ENCODE measurements at regions not wholly inside any gene's neighbourhood (a gene's known extent, or its start where the extent isn't known, plus 50 kb on each side); places are given as distances from the start of the nearest gene placed in this dataset.

DNA sequence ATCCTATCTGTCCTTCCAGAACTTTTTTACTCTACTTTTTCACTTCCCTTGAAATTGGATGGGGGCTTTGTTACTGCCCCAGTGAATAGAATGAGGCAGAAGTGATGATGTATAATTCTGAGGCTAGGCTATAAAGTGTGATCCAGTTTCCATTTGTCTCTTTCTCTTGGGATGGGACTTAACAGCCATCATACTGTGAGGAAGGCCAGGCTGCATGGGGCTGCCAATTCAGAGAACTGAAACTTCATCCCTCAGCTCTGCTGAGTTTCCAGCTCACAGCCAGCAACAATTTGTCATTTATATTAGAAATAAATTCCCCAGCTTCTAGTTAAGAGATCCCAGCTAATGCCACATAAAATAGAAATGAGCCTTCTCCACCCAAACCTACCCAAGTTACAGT is 504.0 kb upstream of the TGFBR2 start:
- no peak overlapping the region for H3K27ac ChIP-seq (ENCODE audit: low read depth in 1 of 3, low read length in 2 of 3)
- DNase-seq (no peak), FAIRE-seq (no peak)
- H3K36me3 ChIP-seq (ENCODE audit: control insufficient read depth in 3 of 3, insufficient read depth in 2 of 3, low read depth in 1 of 3, low read length in 3 of 3): no peaks in the 10 kb centered on the region
- no peak overlapping the region for H3K4me3 ChIP-seq (ENCODE audit: low read depth in 1 of 3, low read length in 3 of 3)
- H3K4me1 ChIP-seq (ENCODE audit: control insufficient read depth in 3 of 3, insufficient read depth in 2 of 3, low read depth in 1 of 3, low read length in 2 of 3): peaks cover 0 to 12% (median 4%) of the 10 kb centered on the region in 3 donors
- H3K27me3 ChIP-seq (ENCODE audit: control insufficient read depth in 3 of 3, insufficient read depth in 3 of 3, low read length in 3 of 3): no peaks in the 10 kb centered on the region
- no peaks in the 10 kb centered on the region for H3K9me3 ChIP-seq (ENCODE audit: control insufficient read depth in 2 of 2, insufficient read depth in 1 of 2, low read depth in 1 of 2, low read length in 1 of 2)

DNA sequence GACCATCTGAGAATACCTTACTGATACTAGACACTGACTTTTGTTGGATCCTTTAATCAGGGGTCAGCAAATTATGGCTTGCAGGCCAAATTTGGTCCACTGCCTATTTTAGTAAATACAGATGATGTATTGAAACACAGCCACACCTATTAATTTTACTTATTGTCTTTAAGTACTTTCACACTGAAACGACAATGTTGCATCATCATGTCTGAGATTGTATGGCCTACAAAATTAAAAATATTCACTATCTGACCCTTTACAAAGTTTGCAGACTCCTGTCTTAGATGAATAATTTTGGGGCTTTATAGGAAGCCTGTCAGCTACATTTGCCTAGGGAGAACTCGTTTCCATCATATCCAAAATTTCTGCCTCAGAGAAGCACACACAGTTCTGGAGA is 503.2 kb upstream of the TGFBR2 start:
- FAIRE-seq: no peak

DNA sequence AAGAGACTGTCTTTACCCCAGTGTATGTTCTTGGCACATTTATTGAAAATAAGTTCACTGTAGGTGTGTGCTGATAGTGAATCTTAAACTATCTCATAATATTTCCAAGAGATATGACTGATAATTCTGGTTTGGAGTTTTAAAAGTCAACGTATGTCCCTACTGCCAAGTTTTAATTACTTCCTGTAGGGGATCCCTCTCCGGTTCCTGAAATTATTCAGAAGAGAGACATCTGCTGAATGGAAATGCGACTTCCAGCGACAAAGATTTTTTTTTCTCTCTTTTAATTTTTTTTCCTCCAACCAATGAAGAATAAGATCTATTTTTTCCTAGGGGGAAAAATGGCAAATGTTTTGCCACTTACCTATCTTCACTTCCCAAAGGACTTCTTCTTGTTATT is 498.9 kb upstream of the TGFBR2 start:
- H3K4me1 ChIP-seq (ENCODE audit: control insufficient read depth in 3 of 3, insufficient read depth in 2 of 3, low read depth in 1 of 3, low read length in 2 of 3): no peaks in the 10 kb centered on the region
- WGBS, 3 donors: 46 to 68% (median 55%) methylated on average over 4 of the region's 4 CpGs
- FAIRE-seq: no peak

More for the DNA sequence above, 503.2 kb upstream of the TGFBR2 start:
- WGBS, 3 donors: 59 to 66% (median 62%) methylated on average over 2 of the region's 2 CpGs
- no peaks in the 10 kb centered on the region for H3K9me3 ChIP-seq (ENCODE audit: control insufficient read depth in 2 of 2, insufficient read depth in 1 of 2, low read depth in 1 of 2, low read length in 1 of 2)
- no peak overlapping the region for H3K4me3 ChIP-seq (ENCODE audit: low read depth in 1 of 3, low read length in 3 of 3)
- H3K27ac ChIP-seq (ENCODE audit: low read depth in 1 of 3, low read length in 2 of 3): no peak overlapping the region
- DNase-seq: no peak
- no peaks in the 10 kb centered on the region for H3K27me3 ChIP-seq (ENCODE audit: control insufficient read depth in 3 of 3, insufficient read depth in 3 of 3, low read length in 3 of 3)
- H3K36me3 ChIP-seq (ENCODE audit: control insufficient read depth in 3 of 3, insufficient read depth in 2 of 3, low read depth in 1 of 3, low read length in 3 of 3): no peaks in the 10 kb centered on the region
- peaks cover 0 to 12% (median 4%) of the 10 kb centered on the region in 3 donors for H3K4me1 ChIP-seq (ENCODE audit: control insufficient read depth in 3 of 3, insufficient read depth in 2 of 3, low read depth in 1 of 3, low read length in 2 of 3)

DNA sequence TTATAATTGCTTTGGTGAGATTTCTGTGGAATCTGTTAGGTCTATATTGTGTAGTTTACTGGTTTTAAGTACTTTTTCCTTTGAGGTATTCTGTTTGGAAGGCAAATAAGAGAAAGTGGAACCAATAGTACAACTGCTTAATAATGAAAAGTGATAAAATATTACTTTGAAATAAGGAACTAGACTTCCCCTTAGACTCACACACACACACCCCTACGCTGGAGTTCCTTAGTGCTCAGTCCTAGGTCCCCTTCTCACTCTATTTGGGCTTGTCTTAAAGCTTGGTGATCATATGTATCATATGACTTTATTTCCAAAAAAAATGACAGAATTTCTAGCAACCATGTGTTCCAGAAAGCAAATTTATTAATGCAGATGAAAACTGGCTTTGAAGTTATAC is 494.0 kb upstream of the TGFBR2 start:
- Histone ChIP-seq H3K9me3 (ENCODE audit: control insufficient read depth in 2 of 2, insufficient read depth in 1 of 2, low read depth in 1 of 2, low read length in 1 of 2) (no peaks in the 10 kb centered on the region), H3K4me1 (ENCODE audit: control insufficient read depth in 3 of 3, insufficient read depth in 2 of 3, low read depth in 1 of 3, low read length in 2 of 3) (peaks cover 0 to 4% (median 0%) of the 10 kb centered on the region in 3 donors), H3K27me3 (ENCODE audit: control insufficient read depth in 3 of 3, insufficient read depth in 3 of 3, low read length in 3 of 3) (no peaks in the 10 kb centered on the region), H3K27ac (ENCODE audit: low read depth in 1 of 3, low read length in 2 of 3) (no peak overlapping the region), H3K4me3 (ENCODE audit: low read depth in 1 of 3, low read length in 3 of 3) (no peak overlapping the region), H3K36me3 (ENCODE audit: control insufficient read depth in 3 of 3, insufficient read depth in 2 of 3, low read depth in 1 of 3, low read length in 3 of 3) (no peaks in the 10 kb centered on the region)
- 58 to 66% (median 59%) methylated on average over 1 of the region's 1 CpG for WGBS, 3 donors
- DNase-seq (no peak), FAIRE-seq (no peak)

More for the DNA sequence above, 498.9 kb upstream of the TGFBR2 start:
- Histone ChIP-seq H3K27ac (ENCODE audit: low read depth in 1 of 3, low read length in 2 of 3) (no peak overlapping the region), H3K4me3 (ENCODE audit: low read depth in 1 of 3, low read length in 3 of 3) (no peak overlapping the region), H3K27me3 (ENCODE audit: control insufficient read depth in 3 of 3, insufficient read depth in 3 of 3, low read length in 3 of 3) (no peaks in the 10 kb centered on the region), H3K9me3 (ENCODE audit: control insufficient read depth in 2 of 2, insufficient read depth in 1 of 2, low read depth in 1 of 2, low read length in 1 of 2) (no peaks in the 10 kb centered on the region), H3K36me3 (ENCODE audit: control insufficient read depth in 3 of 3, insufficient read depth in 2 of 3, low read depth in 1 of 3, low read length in 3 of 3) (no peaks in the 10 kb centered on the region)
- DNase-seq: no peak

DNA sequence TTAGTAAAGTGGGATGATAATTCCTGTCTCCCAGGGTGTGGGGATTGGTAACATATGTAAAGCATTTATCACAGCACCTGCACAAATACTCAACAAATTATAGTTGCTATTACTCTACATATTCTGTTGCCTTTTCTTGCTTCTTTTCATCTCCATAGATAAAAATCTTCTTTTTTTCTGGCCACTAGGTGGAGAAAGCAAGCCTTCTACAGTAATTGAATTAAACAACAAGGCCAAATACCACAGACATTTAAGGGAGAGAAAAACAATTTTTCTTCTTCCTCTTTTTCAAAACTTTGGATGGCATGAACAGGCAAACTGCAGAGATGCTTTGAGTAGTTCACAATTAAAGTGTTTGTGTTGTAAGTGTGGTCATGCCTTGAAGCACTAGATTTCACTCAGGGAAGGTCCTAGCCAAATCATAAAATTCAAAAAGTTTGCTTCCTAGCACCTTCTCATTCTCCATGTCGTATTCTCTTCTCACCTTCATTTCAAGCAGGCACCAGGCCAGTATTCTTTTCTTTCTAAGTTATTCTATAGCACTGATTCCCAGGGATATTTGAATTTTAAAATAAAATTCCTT is 493.4 kb upstream of the TGFBR2 start:
- Histone ChIP-seq H3K27me3 (ENCODE audit: control insufficient read depth in 3 of 3, insufficient read depth in 3 of 3, low read length in 3 of 3) (no peaks in the 10 kb centered on the region), H3K9me3 (ENCODE audit: control insufficient read depth in 2 of 2, insufficient read depth in 1 of 2, low read depth in 1 of 2, low read length in 1 of 2) (no peaks in the 10 kb centered on the region), H3K36me3 (ENCODE audit: control insufficient read depth in 3 of 3, insufficient read depth in 2 of 3, low read depth in 1 of 3, low read length in 3 of 3) (no peaks in the 10 kb centered on the region), H3K27ac (ENCODE audit: low read depth in 1 of 3, low read length in 2 of 3) (no peak overlapping the region), H3K4me1 (ENCODE audit: control insufficient read depth in 3 of 3, insufficient read depth in 2 of 3, low read depth in 1 of 3, low read length in 2 of 3) (peaks cover 0 to 4% (median 0%) of the 10 kb centered on the region in 3 donors), H3K4me3 (ENCODE audit: low read depth in 1 of 3, low read length in 3 of 3) (no peak overlapping the region)
- WGBS, 3 donors: 0 to 41% (median 35%) methylated on average over 1 of the region's 1 CpG
- DNase-seq (peak; percentile 41 to 54), FAIRE-seq (no peak)

DNA sequence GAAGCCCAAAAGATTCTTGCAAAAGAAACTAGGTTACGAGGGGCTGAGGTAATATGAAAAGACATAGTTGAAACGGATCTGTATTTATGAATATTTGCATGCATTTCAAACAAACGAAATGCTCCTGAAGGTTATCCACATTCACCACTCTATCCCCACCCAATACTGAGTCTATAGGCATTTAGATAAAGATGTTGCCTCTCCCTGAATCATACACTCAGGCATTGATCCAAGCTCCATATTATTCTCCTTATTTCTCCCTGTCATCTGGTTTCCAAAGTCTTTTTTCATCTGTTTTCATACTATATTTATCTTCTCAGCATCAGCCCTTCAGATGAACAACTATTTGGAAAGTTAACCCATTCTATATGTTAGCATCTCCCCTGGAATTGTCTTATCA is 492.5 kb upstream of the TGFBR2 start:
- Histone ChIP-seq H3K9me3 (ENCODE audit: control insufficient read depth in 2 of 2, insufficient read depth in 1 of 2, low read depth in 1 of 2, low read length in 1 of 2) (no peaks in the 10 kb centered on the region), H3K27me3 (ENCODE audit: control insufficient read depth in 3 of 3, insufficient read depth in 3 of 3, low read length in 3 of 3) (no peaks in the 10 kb centered on the region), H3K4me1 (ENCODE audit: control insufficient read depth in 3 of 3, insufficient read depth in 2 of 3, low read depth in 1 of 3, low read length in 2 of 3) (peaks cover 0 to 4% (median 0%) of the 10 kb centered on the region in 3 donors), H3K36me3 (ENCODE audit: control insufficient read depth in 3 of 3, insufficient read depth in 2 of 3, low read depth in 1 of 3, low read length in 3 of 3) (no peaks in the 10 kb centered on the region), H3K27ac (ENCODE audit: low read depth in 1 of 3, low read length in 2 of 3) (no peak overlapping the region), H3K4me3 (ENCODE audit: low read depth in 1 of 3, low read length in 3 of 3) (no peak overlapping the region)
- no peak for DNase-seq
- no peak for FAIRE-seq
- 78 to 87% (median 82%) methylated on average over 3 of the region's 3 CpGs for WGBS, 3 donors

DNA sequence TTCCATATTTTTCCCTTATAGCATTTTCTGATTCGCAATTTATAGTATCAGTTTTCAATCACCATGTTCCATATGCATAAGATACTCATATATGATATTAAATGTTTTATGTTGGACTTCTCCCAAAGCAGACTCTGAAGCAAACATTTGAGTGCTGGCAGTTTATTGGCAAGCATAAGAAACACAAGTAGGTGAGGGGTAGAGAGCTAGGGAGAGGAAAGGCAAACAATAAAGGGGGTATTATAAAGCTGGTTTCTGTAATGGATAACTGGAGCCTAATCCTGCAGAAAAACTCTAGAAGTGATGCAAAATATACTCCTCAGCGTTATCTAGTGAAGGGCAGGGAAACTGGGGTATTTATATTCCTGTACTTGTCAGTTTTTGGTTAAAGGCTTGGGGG is 491.5 kb upstream of the TGFBR2 start:
- FAIRE-seq (no peak), DNase-seq (no peak)
- no peaks in the 10 kb centered on the region for H3K27me3 ChIP-seq (ENCODE audit: control insufficient read depth in 3 of 3, insufficient read depth in 3 of 3, low read length in 3 of 3)
- no peak overlapping the region for H3K4me3 ChIP-seq (ENCODE audit: low read depth in 1 of 3, low read length in 3 of 3)
- H3K36me3 ChIP-seq (ENCODE audit: control insufficient read depth in 3 of 3, insufficient read depth in 2 of 3, low read depth in 1 of 3, low read length in 3 of 3): no peaks in the 10 kb centered on the region
- H3K4me1 ChIP-seq (ENCODE audit: control insufficient read depth in 3 of 3, insufficient read depth in 2 of 3, low read depth in 1 of 3, low read length in 2 of 3): peaks cover 0 to 4% (median 0%) of the 10 kb centered on the region in 3 donors
- 74 to 86% (median 82%) methylated on average over 2 of the region's 2 CpGs for WGBS, 3 donors
- no peaks in the 10 kb centered on the region for H3K9me3 ChIP-seq (ENCODE audit: control insufficient read depth in 2 of 2, insufficient read depth in 1 of 2, low read depth in 1 of 2, low read length in 1 of 2)
- no peak overlapping the region for H3K27ac ChIP-seq (ENCODE audit: low read depth in 1 of 3, low read length in 2 of 3)

DNA sequence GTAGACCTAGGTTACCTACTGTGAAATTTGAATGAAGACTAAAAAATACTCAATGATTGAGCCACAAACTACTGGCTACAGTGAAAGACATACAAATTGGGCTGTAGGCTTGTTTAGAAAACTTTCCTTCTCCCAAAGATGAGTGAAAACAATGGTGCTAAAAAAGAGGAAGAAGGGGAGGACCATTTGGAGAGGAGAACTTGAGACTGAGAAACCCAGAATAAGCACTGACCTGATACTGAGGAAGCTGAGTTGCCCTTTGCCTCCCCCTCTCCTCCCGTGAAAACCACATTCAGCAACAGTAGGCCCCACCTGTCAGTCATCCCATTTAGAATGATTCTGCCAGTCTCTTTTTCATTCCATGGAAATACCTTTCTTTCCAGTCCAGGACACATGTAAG is 484.0 kb upstream of the TGFBR2 start:
- 48 to 63% (median 56%) methylated on average over 1 of the region's 1 CpG for WGBS, 3 donors
- no peak for DNase-seq
- Histone ChIP-seq H3K27ac (ENCODE audit: low read depth in 1 of 3, low read length in 2 of 3) (no peak overlapping the region), H3K27me3 (ENCODE audit: control insufficient read depth in 3 of 3, insufficient read depth in 3 of 3, low read length in 3 of 3) (no peaks in the 10 kb centered on the region), H3K36me3 (ENCODE audit: control insufficient read depth in 3 of 3, insufficient read depth in 2 of 3, low read depth in 1 of 3, low read length in 3 of 3) (no peaks in the 10 kb centered on the region), H3K4me1 (ENCODE audit: control insufficient read depth in 3 of 3, insufficient read depth in 2 of 3, low read depth in 1 of 3, low read length in 2 of 3) (peaks cover 0 to 5% (median 0%) of the 10 kb centered on the region in 3 donors), H3K4me3 (ENCODE audit: low read depth in 1 of 3, low read length in 3 of 3) (no peak overlapping the region), H3K9me3 (ENCODE audit: control insufficient read depth in 2 of 2, insufficient read depth in 1 of 2, low read depth in 1 of 2, low read length in 1 of 2) (peaks cover 0 to 3% of the 10 kb centered on the region in 2 donors)
- no peak for FAIRE-seq

DNA sequence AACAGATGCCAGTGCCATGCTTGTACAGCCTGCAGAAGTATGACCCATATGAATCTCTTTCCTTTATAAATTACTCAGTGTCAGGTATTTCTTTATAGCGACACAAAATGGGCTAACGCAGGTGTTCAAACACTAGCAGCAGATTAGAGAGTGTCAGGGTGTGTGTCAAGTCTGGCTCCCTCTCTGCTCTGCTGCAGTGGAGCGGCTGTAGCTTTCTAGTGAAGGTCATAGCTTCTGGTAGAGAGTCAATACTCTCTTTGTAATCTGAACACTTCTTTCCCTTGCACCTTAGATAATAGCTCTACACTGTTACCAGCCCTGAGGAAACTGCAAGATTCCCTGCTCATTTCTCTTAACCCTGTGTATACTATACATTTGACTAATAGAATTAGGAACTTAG is 483.2 kb upstream of the TGFBR2 start:
- Histone ChIP-seq H3K27me3 (ENCODE audit: control insufficient read depth in 3 of 3, insufficient read depth in 3 of 3, low read length in 3 of 3) (no peaks in the 10 kb centered on the region), H3K9me3 (ENCODE audit: control insufficient read depth in 2 of 2, insufficient read depth in 1 of 2, low read depth in 1 of 2, low read length in 1 of 2) (peaks cover 0 to 3% of the 10 kb centered on the region in 2 donors), H3K4me1 (ENCODE audit: control insufficient read depth in 3 of 3, insufficient read depth in 2 of 3, low read depth in 1 of 3, low read length in 2 of 3) (peaks cover 0 to 5% (median 0%) of the 10 kb centered on the region in 3 donors), H3K27ac (ENCODE audit: low read depth in 1 of 3, low read length in 2 of 3) (no peak overlapping the region), H3K36me3 (ENCODE audit: control insufficient read depth in 3 of 3, insufficient read depth in 2 of 3, low read depth in 1 of 3, low read length in 3 of 3) (no peaks in the 10 kb centered on the region), H3K4me3 (ENCODE audit: low read depth in 1 of 3, low read length in 3 of 3) (no peak overlapping the region)
- DNase-seq: no peak
- WGBS, 3 donors: 39 to 86% (median 52%) methylated on average over 3 of the region's 3 CpGs
- FAIRE-seq: no peak

All from small intestine (tissue), 7 donors.